KMS-11 (cell line): ENCODE measurements at regions not wholly inside any gene's neighbourhood (a gene's known extent, or its start where the extent isn't known, plus 50 kb on each side); places are given as distances from the start of the nearest gene placed in this dataset.

Source experiments
- H2AFZ ChIP-seq: fragments of 200-600 bp; sonication (generic); 2 replicates; pipeline ENCODE4 v1.6.1; 2016; ENCODE audit warnings: antibody characterized with exemption, mixed run types, low read depth
- H3K27ac ChIP-seq: fragments of 200-600 bp; sonication (generic); 2 replicates; pipeline ENCODE4 v1.6.1; 2016; ENCODE audit warnings: mild to moderate bottlenecking, mixed run types
- H3K27me3 ChIP-seq: fragments of 200-600 bp; sonication (generic); 2 replicates; pipeline ENCODE4 v1.6.1; 2017; ENCODE audit warnings: mild to moderate bottlenecking, low read depth, mixed run types, moderate library complexity; ENCODE audit not compliant: insufficient read depth
- H3K36me3 ChIP-seq: fragments of 200-600 bp; sonication (generic); 2 replicates; pipeline ENCODE4 v1.6.1; 2017; ENCODE audit warnings: mild to moderate bottlenecking, mixed run types; ENCODE audit not compliant: insufficient read depth
- H3K4me1 ChIP-seq: fragments of 200-600 bp; sonication (generic); 2 replicates; pipeline ENCODE4 v1.6.1; 2016; ENCODE audit warnings: mild to moderate bottlenecking, low read depth, mixed run types; ENCODE audit not compliant: poor library complexity, severe bottlenecking
- H3K4me2 ChIP-seq: fragments of 200-600 bp; sonication (generic); 2 replicates; pipeline ENCODE4 v1.7.0; 2016; ENCODE audit warnings: mild to moderate bottlenecking, mixed run types
- H3K4me3 ChIP-seq: fragments of 200-600 bp; sonication (generic); IDR thresholded peaks from 2 replicates; pipeline ENCODE4 v1.6.1; 2017; ENCODE audit warnings: low read depth, low read length, mixed read lengths; ENCODE audit not compliant: insufficient read depth
- H3K79me2 ChIP-seq: fragments of 200-600 bp; sonication (generic); 2 replicates; pipeline ENCODE4 v1.6.1; 2016; ENCODE audit warnings: low read depth, mixed run types; ENCODE audit not compliant: insufficient read depth
- H3K9ac ChIP-seq: fragments of 200-600 bp; sonication (generic); 2 replicates; pipeline ENCODE4 v1.6.1; 2016; ENCODE audit warnings: mild to moderate bottlenecking, mixed run types
- H4K20me1 ChIP-seq: fragments of 200-600 bp; sonication (generic); 2 replicates; pipeline ENCODE4 v1.6.1; 2016; ENCODE audit warnings: mild to moderate bottlenecking, mixed run types; ENCODE audit not compliant: insufficient read depth
- TF ChIP-seq, protein P1 (sequence below): fragments of 200-600 bp; sonication (generic); conservative IDR thresholded peaks from 2 replicates; pipeline ENCODE4 v1.6.1; 2017; ENCODE audit warnings: low read depth, mild to moderate bottlenecking, antibody characterized with exemption, low read length, moderate library complexity, mixed read lengths

DNA sequence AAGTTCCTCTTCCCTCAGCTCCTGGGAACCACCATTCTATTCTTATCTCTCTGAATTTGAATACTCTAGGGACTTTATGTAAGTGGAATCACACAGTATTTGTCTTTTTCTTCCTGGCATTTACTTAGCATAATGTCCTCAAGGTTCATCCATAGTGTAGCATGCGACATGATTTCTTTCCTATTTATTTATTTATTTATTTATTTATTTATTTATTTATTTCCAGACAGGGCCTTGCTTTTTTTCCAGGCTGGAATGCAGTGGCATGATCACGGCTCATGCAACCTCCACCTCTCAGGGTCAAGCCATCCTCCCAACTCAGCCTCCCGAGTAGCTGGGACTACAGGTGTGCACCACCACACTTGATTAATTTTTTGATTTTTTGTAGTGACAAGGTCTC lies 142.1 kb downstream of the GPBP1 start:
- H3K4me2 ChIP-seq: 0 out of 2 replicates have a peak overlapping the region, but pooled peaks have one; percentile 37
- H3K27me3 ChIP-seq: no peaks in the 10 kb centered on the region
- H3K36me3 ChIP-seq: no peaks in the 10 kb centered on the region
- H3K4me3 ChIP-seq: no peak overlapping the region
- no peak overlapping the region for H3K27ac ChIP-seq
- H2AFZ ChIP-seq: peak overlapping the region; percentile 55; the same call in 1 of the 2 replicates
- H3K9ac ChIP-seq: no peak overlapping the region
- TF ChIP-seq, protein P1, sequence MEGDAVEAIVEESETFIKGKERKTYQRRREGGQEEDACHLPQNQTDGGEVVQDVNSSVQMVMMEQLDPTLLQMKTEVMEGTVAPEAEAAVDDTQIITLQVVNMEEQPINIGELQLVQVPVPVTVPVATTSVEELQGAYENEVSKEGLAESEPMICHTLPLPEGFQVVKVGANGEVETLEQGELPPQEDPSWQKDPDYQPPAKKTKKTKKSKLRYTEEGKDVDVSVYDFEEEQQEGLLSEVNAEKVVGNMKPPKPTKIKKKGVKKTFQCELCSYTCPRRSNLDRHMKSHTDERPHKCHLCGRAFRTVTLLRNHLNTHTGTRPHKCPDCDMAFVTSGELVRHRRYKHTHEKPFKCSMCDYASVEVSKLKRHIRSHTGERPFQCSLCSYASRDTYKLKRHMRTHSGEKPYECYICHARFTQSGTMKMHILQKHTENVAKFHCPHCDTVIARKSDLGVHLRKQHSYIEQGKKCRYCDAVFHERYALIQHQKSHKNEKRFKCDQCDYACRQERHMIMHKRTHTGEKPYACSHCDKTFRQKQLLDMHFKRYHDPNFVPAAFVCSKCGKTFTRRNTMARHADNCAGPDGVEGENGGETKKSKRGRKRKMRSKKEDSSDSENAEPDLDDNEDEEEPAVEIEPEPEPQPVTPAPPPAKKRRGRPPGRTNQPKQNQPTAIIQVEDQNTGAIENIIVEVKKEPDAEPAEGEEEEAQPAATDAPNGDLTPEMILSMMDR: no peak
- H4K20me1 ChIP-seq: no peaks in the 10 kb centered on the region
- H3K79me2 ChIP-seq: no peaks in the 10 kb centered on the region
- peaks cover 21% of the 10 kb centered on the region for H3K4me1 ChIP-seq
